HL-60 (cell line): ENCODE measurements at regions not wholly inside any gene's neighbourhood (a gene's known extent, or its start where the extent isn't known, plus 50 kb on each side); places are given as distances from the start of the nearest gene placed in this dataset.

Source experiments
- DNase-seq, 2 experiments: peaks; one replicate each; pipeline ENCODE4 v3.0.0-alpha.2; 2010 to 2020; ENCODE audit warnings: low read depth in 1 of 2, low spot score in 1 of 2
- H3K27ac ChIP-seq: fragments of 250-450 bp; sonication (Bioruptor Pico); replicated peaks from 2 replicates; pipeline ENCODE4 v1.5.1; 2020; ENCODE audit warnings: mild to moderate bottlenecking, moderate library complexity
- H3K27me3 ChIP-seq: fragments of 250-450 bp; sonication (Bioruptor Pico); 2 replicates; pipeline ENCODE4 v1.5.1; 2021; ENCODE audit warnings: mild to moderate bottlenecking, moderate library complexity; ENCODE audit not compliant: insufficient read depth, poor library complexity, severe bottlenecking
- H3K4me3 ChIP-seq: replicated peaks from 2 replicates; pipeline ENCODE4 v1.5.1; 2011; ENCODE audit warnings: mild to moderate bottlenecking, control low read depth, low read length; ENCODE audit not compliant: insufficient read depth
- GABPA ChIP-seq: IDR thresholded peaks from 2 replicates; pipeline ENCODE4 v1.6.1; 2012; ENCODE audit warnings: low read depth
- POLR2AphosphoS5 ChIP-seq: IDR thresholded peaks from 2 replicates; pipeline ENCODE4 v1.6.1; 2012; ENCODE audit warnings: low read depth
- REST ChIP-seq: IDR thresholded peaks from 2 replicates; pipeline ENCODE4 v1.6.1; 2012; ENCODE audit warnings: low read depth; ENCODE audit not compliant: insufficient replicate concordance
- SPI1 ChIP-seq: IDR thresholded peaks from 2 replicates; pipeline ENCODE4 v1.6.1; 2012; ENCODE audit warnings: low read depth, mild to moderate bottlenecking, borderline replicate concordance
- TF ChIP-seq, protein P1 (sequence below): IDR thresholded peaks from one replicate; pipeline ENCODE4 v1.5.1; 2011; ENCODE audit warnings: low read length, control low read depth, inconsistent platforms; ENCODE audit not compliant: insufficient read depth

- Histone ChIP-seq H3K27ac (no peak overlapping the region), H3K27me3 (no peaks in the 10 kb centered on the region), H3K4me3 (no peak overlapping the region)
- DNase-seq, result no peak
- TF ChIP-seq, protein P1, sequence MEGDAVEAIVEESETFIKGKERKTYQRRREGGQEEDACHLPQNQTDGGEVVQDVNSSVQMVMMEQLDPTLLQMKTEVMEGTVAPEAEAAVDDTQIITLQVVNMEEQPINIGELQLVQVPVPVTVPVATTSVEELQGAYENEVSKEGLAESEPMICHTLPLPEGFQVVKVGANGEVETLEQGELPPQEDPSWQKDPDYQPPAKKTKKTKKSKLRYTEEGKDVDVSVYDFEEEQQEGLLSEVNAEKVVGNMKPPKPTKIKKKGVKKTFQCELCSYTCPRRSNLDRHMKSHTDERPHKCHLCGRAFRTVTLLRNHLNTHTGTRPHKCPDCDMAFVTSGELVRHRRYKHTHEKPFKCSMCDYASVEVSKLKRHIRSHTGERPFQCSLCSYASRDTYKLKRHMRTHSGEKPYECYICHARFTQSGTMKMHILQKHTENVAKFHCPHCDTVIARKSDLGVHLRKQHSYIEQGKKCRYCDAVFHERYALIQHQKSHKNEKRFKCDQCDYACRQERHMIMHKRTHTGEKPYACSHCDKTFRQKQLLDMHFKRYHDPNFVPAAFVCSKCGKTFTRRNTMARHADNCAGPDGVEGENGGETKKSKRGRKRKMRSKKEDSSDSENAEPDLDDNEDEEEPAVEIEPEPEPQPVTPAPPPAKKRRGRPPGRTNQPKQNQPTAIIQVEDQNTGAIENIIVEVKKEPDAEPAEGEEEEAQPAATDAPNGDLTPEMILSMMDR, result no peak
- TF ChIP-seq POLR2AphosphoS5, result no peak
- TF ChIP-seq REST, result no peak
- TF ChIP-seq GABPA, result no peak
- TF ChIP-seq SPI1, result no peak
These were observed 78.3 kb upstream of the SLC16A7 start for GRCh38 chr12:59517522-59517921.

DNA sequence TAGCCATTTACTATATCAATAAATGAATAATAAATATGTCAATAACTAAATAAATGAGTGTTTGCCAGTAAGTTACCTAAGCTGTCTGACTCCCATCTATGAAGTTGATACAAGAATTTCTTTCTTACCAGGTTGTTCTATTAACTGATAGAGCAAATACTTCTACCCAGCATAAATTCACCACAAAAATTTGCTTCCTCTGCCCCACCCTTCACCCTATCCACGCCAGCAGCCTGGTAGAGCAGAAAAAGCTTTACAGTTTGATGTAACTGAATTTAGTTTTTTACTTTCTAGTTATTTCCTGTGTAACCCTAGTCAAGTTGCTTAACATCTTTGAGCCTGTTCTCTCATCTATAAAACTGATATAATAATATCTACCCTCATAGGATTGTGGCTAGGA, 94.9 kb upstream of the SLC16A7 start:
- no peak for DNase-seq
- Histone ChIP-seq H3K4me3 (no peak overlapping the region), H3K27me3 (no peaks in the 10 kb centered on the region), H3K27ac (no peak overlapping the region)
- TF ChIP-seq SPI1 (no peak), REST (no peak), POLR2AphosphoS5 (no peak), GABPA (no peak)
- TF ChIP-seq, protein P1, result no peak

DNA sequence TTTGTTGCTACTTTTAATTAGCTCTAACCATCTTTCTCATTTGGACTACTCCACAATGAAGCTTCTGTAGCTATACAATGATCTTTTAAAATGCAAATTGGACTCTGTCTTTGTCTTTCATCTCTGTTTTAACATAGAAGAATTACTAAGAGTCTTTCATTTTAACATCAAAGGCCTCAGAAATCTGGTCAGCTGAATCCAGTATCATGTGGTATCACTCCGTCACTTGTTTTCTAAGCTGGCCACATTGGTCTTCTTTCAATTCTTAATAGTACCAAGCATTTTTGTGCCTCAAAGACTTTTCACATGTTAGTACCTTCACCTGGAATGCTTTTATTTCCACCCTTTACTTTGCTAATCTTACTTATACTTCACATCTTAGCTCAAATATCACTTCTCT, 95.5 kb upstream of the SLC16A7 start:
- H3K4me3 ChIP-seq, result no peak overlapping the region
- TF ChIP-seq GABPA (no peak), POLR2AphosphoS5 (no peak), SPI1 (no peak), REST (no peak)
- TF ChIP-seq, protein P1, result no peak
- no peak for DNase-seq
- H3K27me3 ChIP-seq, result no peaks in the 10 kb centered on the region
- no peak overlapping the region for H3K27ac ChIP-seq
